Sigmoid colon (tissue), 4 donors: ENCODE measurements at regions not wholly inside any gene's neighbourhood (a gene's known extent, or its start where the extent isn't known, plus 50 kb on each side); places are given as distances from the start of the nearest gene placed in this dataset.

ENCODE experiments used
- POLR2AphosphoS5 ChIP-seq, 4 donors: sonication (generic); formaldehyde crosslinking; IDR thresholded peaks; one replicate each; pipeline ENCODE4 v1.6.1; 2017; ENCODE audit warnings: antibody characterized with exemption in 4 of 4
- TF ChIP-seq, protein P1 (sequence below), 4 experiments: fragments of 450-650 bp in 3 of 4; fragments of 200-600 bp in 1 of 4; IDR thresholded peaks; one replicate each; pipeline ENCODE4 v1.5.1; 2016 to 2019; ENCODE audit warnings: antibody characterized with exemption in 4 of 4, mild to moderate bottlenecking in 3 of 4, moderate library complexity in 2 of 4

DNA sequence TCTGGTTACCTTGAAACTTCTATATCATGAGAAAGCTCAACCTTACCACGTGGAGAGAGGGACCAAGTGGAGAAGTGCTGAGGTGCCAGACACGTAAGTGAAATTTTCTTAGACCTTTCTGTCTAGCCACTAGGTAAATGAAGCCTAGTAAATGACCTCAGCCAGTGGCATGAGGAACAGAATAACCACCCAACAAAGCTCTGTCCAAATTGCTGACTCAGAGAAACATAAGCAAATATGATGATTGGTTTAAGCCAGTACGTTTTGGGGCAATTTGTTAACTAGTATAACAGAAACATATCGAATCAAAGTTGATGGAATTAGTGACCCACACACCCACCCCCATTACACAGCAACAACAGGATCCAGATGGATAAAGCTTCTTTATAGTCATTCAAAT lies 75.2 kb upstream of the MAX start:
- no peak for TF ChIP-seq POLR2AphosphoS5 (IDR thresholded peaks at IDR 0.05)
- TF ChIP-seq, protein P1, sequence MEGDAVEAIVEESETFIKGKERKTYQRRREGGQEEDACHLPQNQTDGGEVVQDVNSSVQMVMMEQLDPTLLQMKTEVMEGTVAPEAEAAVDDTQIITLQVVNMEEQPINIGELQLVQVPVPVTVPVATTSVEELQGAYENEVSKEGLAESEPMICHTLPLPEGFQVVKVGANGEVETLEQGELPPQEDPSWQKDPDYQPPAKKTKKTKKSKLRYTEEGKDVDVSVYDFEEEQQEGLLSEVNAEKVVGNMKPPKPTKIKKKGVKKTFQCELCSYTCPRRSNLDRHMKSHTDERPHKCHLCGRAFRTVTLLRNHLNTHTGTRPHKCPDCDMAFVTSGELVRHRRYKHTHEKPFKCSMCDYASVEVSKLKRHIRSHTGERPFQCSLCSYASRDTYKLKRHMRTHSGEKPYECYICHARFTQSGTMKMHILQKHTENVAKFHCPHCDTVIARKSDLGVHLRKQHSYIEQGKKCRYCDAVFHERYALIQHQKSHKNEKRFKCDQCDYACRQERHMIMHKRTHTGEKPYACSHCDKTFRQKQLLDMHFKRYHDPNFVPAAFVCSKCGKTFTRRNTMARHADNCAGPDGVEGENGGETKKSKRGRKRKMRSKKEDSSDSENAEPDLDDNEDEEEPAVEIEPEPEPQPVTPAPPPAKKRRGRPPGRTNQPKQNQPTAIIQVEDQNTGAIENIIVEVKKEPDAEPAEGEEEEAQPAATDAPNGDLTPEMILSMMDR (IDR thresholded peaks at IDR 0.05): no peak
